GM18519 (cell line): ENCODE measurements at regions not wholly inside any gene's neighbourhood (a gene's known extent, or its start where the extent isn't known, plus 50 kb on each side); places are given as distances from the start of the nearest gene placed in this dataset.

ENCODE experiments used
- ATAC-seq: cut with Tn5 transposase; IDR thresholded peaks from one replicate; pipeline ENCODE4 v1.9.1; 2021; ENCODE audit warnings: mild to moderate bottlenecking, moderate library complexity; ENCODE audit not compliant: unreplicated experiment, low FRiP score

- ATAC-seq: no peak
Measured at GRCh38 chrX:39310891-39311290, 509.6 kb downstream of the MID1IP1 start.

DNA sequence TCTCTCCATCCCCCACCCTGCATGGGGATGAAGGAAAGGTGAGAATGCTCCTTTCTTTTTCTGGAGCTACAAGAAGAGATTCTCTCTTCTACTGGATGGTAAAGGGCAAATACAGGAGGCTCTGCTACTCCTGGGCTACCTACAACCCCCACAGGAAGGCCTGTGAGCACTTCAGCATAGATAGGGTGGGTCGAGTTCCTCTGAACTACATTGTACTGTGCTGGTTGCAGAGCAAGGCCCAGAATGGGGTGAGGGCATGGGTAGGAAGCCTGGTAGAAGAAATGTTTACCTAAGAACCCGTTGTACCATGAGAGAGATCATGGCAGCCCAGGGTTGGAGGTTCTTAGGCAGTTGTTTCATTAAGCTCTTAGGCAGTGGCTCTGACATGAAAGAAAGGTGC is 510.4 kb downstream of the MID1IP1 start:
- ATAC-seq: no peak

DNA sequence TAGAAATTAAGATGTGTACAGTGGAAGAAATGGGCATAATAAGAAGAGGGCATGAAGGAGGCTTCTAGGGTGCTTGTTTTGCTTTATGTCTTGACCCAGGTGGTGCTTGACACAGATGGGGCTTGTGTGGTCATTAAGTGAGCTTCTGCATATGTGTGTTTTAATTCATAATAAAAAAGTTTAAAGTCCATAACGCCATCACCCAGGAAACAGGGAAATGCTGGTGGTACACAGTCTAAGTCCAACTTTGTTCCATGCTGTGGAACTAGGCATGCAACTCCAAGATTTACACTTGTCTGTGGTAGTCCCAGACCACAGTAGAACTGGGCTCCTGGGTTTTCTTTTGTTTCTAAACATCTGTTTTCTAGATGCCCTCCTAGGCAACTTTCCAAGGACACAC is 511.9 kb downstream of the MID1IP1 start:
- no peak for ATAC-seq

DNA sequence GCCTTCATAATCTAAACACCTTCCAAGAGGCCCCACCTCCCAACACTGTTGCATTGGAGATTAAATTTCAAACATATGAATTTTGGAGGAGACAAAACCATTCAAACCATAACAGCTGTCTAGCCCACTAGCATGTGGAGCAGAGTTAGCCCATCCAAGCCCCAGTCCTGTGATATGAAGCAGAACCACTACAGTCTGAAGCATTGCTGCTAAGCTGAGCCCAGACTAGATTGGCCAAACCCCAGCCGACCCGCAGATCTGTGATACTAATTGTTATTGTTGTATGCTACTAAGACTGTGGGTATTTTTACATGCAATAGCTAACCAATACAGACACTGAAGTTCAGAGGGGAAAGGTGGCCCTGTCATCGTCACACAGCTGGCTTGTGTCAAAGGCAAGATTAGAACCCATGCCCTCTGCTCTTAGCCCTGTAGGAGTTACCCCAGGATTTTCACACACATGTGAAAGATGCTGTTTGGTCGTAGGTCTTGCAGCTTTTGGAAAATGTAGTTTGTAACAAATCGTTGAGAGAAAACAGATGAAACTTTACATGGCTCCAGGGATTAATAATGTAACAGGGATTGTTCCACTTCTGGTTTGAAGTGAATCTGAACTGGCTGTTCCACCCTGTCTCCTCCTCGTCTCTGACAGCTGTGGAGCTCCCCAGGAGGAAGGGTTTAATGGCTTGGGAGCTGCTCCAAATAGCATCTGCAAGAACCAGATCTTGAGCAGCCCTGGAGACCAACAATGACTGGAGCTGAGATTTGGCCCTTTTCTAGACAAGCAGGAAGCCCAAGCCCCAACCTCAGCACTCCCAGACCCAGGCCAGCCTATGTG is 517.5 kb downstream of the MID1IP1 start:
- no peak for ATAC-seq

GRCh38 chrX:39320165-39320564 is 518.9 kb downstream of the MID1IP1 start:
- no peak for ATAC-seq

DNA sequence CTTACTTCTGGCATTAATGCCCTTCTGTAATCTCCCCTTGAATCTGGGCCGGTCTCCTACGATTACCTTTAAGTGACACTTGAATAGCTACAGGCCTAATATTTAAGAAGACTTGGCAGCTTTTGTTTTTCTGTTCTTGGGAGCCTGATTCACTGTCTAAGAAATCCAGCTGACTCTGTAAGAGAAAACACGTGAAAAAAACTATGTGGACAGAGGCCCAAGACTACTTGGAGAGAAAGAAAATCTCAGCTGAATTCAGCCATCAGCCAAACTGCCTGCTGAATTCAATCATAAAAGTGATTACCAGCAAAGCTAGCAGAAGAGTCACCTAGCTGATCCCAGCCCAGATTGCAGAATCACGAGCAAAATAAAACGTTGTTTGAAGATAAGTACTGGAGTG is 521.2 kb downstream of the MID1IP1 start:
- no peak for ATAC-seq

DNA sequence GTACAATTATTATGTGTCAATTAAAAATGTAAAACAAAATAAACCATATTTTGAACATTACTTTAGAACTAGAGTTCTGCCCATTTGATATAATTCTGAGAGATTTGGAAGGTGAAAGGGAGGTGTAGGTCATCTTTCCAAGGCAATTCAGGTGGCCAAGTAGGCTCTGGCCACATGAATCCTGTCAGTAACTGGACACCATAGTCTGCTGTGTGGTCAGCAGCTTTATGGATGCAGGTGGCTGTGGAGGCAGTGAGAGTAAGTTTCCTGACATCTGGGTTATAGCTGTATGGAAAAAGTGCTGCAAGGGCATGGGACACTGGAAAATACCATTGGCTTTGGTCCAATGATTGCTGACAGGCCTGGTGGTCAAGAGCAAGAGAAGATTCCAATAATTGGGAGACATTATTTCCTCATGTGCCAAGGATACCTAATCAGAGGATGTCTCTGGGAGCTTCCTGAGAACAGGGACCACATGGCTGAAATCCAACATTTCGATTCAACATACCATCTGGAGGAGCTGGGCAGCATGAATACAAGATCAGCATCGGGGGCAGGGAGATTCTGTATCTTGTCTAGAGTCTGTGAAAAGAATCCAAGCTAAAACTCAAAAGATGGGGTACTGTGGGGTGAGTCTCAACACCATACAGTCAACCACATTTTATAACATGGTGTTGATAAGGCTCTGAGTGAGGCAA is 523.1 kb downstream of the MID1IP1 start:
- ATAC-seq: no peak

- ATAC-seq: no peak
Measured at GRCh38 chrX:39327255-39327654, 526.0 kb downstream of the MID1IP1 start.

DNA sequence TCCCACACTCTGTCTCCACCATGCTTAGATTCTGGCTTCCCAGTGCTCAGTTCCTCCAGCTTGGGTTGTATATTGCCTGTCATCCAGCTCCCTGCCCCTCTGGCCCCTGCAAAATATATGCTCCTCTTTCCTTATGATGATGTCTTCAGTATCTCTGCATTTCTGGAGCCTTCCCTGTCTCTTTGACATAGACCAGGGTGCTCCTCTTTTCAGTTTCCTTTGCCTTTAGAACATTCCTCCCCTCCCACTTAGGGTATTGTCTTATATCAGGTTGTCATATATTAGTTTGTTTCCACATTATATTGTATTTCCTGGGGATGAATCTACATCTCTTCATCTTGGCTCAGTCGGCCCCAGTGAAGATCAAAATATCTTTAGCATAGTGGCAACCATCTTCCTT is 526.4 kb downstream of the MID1IP1 start:
- ATAC-seq: no peak

DNA sequence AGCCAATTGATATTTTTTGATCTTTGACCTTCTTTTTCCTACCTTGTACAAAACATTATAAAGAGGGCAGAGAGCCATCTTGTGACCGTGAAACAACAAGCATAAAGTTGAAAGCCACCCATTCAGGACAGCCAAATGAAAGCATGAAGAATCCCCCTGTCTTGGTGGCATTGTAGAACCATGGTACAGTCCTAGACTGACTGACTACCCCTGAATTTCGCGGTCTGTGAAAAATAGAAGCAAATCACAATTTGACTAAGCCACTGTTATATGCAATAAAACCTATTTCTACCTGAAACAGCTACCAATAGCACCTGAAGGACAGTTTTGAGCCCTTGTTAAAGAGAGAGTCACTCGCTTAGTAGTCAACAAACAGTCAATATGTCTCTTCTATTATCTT is 527.4 kb downstream of the MID1IP1 start:
- no peak for ATAC-seq

DNA sequence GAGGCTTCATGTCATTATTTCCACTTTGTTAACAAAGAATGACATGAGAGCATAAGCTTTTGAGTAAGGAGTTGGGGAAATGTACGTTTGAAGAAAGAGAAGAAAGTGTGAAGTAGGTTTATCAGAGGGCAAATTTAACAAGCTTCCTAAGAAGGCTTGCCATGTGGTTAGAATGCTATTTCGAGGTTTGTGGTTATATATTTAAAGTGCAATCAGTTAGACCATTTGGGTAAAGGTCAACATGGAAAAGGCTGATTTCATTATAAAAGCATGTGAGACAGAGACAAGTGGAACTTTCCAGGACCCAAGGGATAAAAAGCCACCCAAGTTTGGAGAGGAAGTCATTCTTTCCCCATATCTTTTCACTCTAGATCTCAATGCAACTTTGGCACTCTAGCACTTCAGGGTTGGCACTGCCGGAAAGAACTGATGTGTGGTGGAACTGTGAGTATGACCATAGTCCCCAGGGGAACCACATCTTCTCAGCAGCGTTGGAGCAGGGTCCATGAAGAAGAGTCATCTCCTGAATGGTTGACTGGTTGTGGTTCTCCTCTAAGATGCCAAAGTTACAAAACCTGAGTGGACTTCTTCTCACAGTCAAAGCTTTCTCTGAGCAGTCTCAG is 529.9 kb downstream of the MID1IP1 start:
- ATAC-seq: no peak

- ATAC-seq: no peak
Measured at GRCh38 chrX:39333451-39333850, 532.2 kb downstream of the MID1IP1 start.

GRCh38 chrX:39335513-39336235 is 534.4 kb downstream of the MID1IP1 start:
- no peak for ATAC-seq

- ATAC-seq: peak; percentile 82
Measured at GRCh38 chrX:39336671-39337311, 535.5 kb downstream of the MID1IP1 start.

DNA sequence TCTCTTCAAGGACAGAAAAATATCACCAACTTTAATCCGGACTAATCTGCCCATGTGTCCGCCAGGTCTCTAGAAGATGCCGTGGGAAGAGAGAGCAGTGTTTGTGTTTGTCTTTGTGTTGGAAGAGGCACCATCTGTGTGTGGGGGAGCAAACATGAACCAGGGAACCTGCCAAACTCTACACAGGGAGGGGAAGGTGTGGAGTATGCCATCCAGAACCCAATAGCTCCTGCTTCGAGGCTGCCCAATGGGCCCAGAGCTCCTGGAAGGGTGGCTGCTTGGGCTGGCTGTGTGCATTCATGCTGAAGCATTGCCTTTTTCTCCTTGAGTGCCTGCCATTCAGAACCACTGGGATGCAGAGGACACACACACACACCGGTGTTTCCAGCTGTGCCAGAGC is 536.2 kb downstream of the MID1IP1 start:
- ATAC-seq: no peak

DNA sequence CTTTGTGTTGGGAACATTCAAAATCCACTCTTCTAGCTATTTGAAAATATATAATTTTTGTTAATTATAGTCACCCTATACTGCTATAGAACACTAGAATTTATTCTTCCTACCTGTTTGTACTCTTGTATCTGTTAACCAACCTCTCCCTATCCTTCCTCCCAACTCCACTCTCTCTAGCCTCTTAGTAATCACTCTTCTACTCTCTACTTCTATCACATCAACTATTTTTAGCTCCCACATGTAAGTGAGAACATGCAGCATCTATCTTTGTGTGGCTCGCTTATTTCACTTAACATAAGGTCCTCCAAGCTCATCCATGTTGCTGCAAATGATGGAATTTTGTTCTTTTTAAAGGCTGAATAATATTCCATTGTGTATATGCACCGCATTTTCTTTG is 537.3 kb downstream of the MID1IP1 start:
- ATAC-seq: no peak

- no peak for ATAC-seq
Measured at GRCh38 chrX:39356119-39356807, 555.0 kb downstream of the MID1IP1 start.

- no peak for ATAC-seq
Measured at GRCh38 chrX:39360101-39360500, 558.8 kb downstream of the MID1IP1 start.

- ATAC-seq: no peak
Measured at GRCh38 chrX:39361736-39362135, 560.5 kb downstream of the MID1IP1 start.

GRCh38 chrX:39367416-39367815 is 566.2 kb downstream of the MID1IP1 start:
- ATAC-seq: no peak
